Endothelial cell of umbilical vein (primary cell): ENCODE measurements at regions not wholly inside any gene's neighbourhood (a gene's known extent, or its start where the extent isn't known, plus 50 kb on each side); places are given as distances from the start of the nearest gene placed in this dataset.

Experiments
- BruUV-seq: library from RNA; stranded (reverse); fragments of 400-500 nt; replicated peaks from 2 replicates; lab custom pipeline; 2021; lab: Mats Ljungman, UMichigan
- CTCF ChIA-PET: fragments of 300-600, 350-600 bp; sonication (Branson Sonifier 250); formaldehyde crosslinking; loops from one replicate; lab custom pipeline; 2021; ENCODE audit warnings: antibody characterized with exemption, inconsistent platforms; lab: Charles Lee
- POLR2A ChIA-PET: fragments of 300-600, 350-600 bp; sonication (Branson Sonifier 250); formaldehyde crosslinking; loops from one replicate; lab custom pipeline; 2021; ENCODE audit warnings: antibody characterized with exemption, inconsistent platforms; lab: Charles Lee
- DNase-seq: peaks from one replicate; pipeline ENCODE4 v3.0.0-alpha.2; 2011; ENCODE audit warnings: low read depth, low spot score
- FAIRE-seq: peaks from 2 replicates; lab custom pipeline; 2011; peaks lifted over from hg19 to GRCh38; lab: Jason Lieb, UNC
- H2AFZ ChIP-seq: 2 replicates; pipeline ENCODE4 v1.6.0; 2012; ENCODE audit warnings: low read depth, low read length, control low read depth, inconsistent platforms
- H3K27ac ChIP-seq: 2 replicates; pipeline ENCODE4 v1.5.1; 2011; ENCODE audit warnings: low read depth, mild to moderate bottlenecking, control low read depth, low read length, moderate library complexity; ENCODE audit not compliant: insufficient read depth
- H3K27me3 ChIP-seq, 2 experiments: 2 replicates each; pipeline versions ENCODE4 v1.6.0 to v1.6.1; 2011; ENCODE audit warnings: low read length in 2 of 2, mixed read lengths in 1 of 2; ENCODE audit not compliant: control insufficient read depth in 2 of 2, insufficient read depth in 2 of 2
- H3K36me3 ChIP-seq, 2 experiments: 2 replicates in 1 of 2; 3 replicates in 1 of 2; pipeline ENCODE4 v1.5.1; 2011; ENCODE audit warnings: low read length in 2 of 2, mild to moderate bottlenecking in 1 of 2, moderate library complexity in 1 of 2; ENCODE audit not compliant: control insufficient read depth in 2 of 2, insufficient read depth in 2 of 2; ENCODE audit errors: extremely low read depth in 1 of 2
- H3K4me1 ChIP-seq: 3 replicates; pipeline ENCODE4 v1.5.1; 2011; ENCODE audit warnings: mild to moderate bottlenecking, low read length; ENCODE audit not compliant: control insufficient read depth, insufficient read depth; ENCODE audit errors: extremely low read depth
- H3K4me2 ChIP-seq: 2 replicates; pipeline ENCODE4 v1.6.1; 2011; ENCODE audit warnings: low read length, control low read depth, mixed read lengths; ENCODE audit not compliant: insufficient read depth
- H3K4me3 ChIP-seq, 3 experiments: fragments of 200-600 bp in 1 of 3; sonication (generic), shearing (Covaris generic) in 1 of 3; replicated peaks in 1 of 3; 2 replicates each; pipeline ENCODE4 v1.5.1; 2011 to 2016; ENCODE audit warnings: control low read depth in 3 of 3, low read length in 3 of 3, mild to moderate bottlenecking in 2 of 3, inconsistent platforms in 1 of 3, low read depth in 1 of 3, moderate library complexity in 1 of 3; ENCODE audit not compliant: insufficient read depth in 1 of 3
- H3K79me2 ChIP-seq: 2 replicates; pipeline ENCODE4 v1.6.0; 2012; ENCODE audit warnings: low read length, inconsistent platforms; ENCODE audit not compliant: control insufficient read depth, insufficient read depth
- H3K9ac ChIP-seq: replicated peaks from 2 replicates; pipeline ENCODE3; 2011; ENCODE audit warnings: low read length, control low read depth; ENCODE audit not compliant: insufficient read depth; ENCODE audit errors: extremely low read depth
- H3K9me1 ChIP-seq: replicated peaks from 3 replicates; pipeline ENCODE4 v1.6.0; 2011; ENCODE audit warnings: mild to moderate bottlenecking, low read length; ENCODE audit not compliant: control insufficient read depth, insufficient read depth; ENCODE audit errors: extremely low read depth
- H3K9me3 ChIP-seq: replicated peaks from 2 replicates; pipeline ENCODE4 v1.5.1; 2012; ENCODE audit warnings: low read length, inconsistent platforms; ENCODE audit not compliant: control insufficient read depth, insufficient read depth
- H4K20me1 ChIP-seq: replicated peaks from 2 replicates; pipeline ENCODE3; 2011; ENCODE audit warnings: mild to moderate bottlenecking, low read length; ENCODE audit not compliant: control insufficient read depth, insufficient read depth; ENCODE audit errors: extremely low read depth
- CTCF ChIP-seq, 2 donors: IDR thresholded peaks; 1 replicate in 1 of 2; 2 replicates in 1 of 2; pipeline ENCODE4 v1.5.1; 2011; ENCODE audit warnings: low read length in 2 of 2, mild to moderate bottlenecking in 2 of 2, moderate library complexity in 2 of 2, control low read depth in 1 of 2, inconsistent platforms in 1 of 2, low read depth in 1 of 2; ENCODE audit not compliant: insufficient read depth in 1 of 2; ENCODE audit errors: extremely low read depth in 1 of 2
- EZH2 ChIP-seq: IDR thresholded peaks from 2 replicates; pipeline ENCODE4 v1.6.1; 2012; ENCODE audit warnings: borderline replicate concordance, low read depth, mild to moderate bottlenecking, moderate library complexity, low read length, inconsistent platforms; ENCODE audit not compliant: severe bottlenecking
- FOS ChIP-seq: IDR thresholded peaks from 2 replicates; pipeline ENCODE4 v1.6.1; 2011; ENCODE audit warnings: mild to moderate bottlenecking, low read length, moderate library complexity, borderline replicate concordance; ENCODE audit not compliant: insufficient read depth
- GATA2 ChIP-seq: IDR thresholded peaks from 2 replicates; pipeline ENCODE4 v1.7.0; 2011; ENCODE audit warnings: low read depth, mild to moderate bottlenecking, moderate library complexity, mixed read lengths, low read length; ENCODE audit not compliant: insufficient read length, insufficient read depth
- JUN ChIP-seq: IDR thresholded peaks from 2 replicates; pipeline ENCODE4 v1.6.1; 2011; ENCODE audit warnings: borderline replicate concordance, low read depth; ENCODE audit not compliant: insufficient read length, insufficient read depth
- MYC ChIP-seq: IDR thresholded peaks from one replicate; pipeline ENCODE4 v1.6.1; 2011; ENCODE audit warnings: mild to moderate bottlenecking, low read depth, low read length
- POLR2A ChIP-seq: IDR thresholded peaks from 2 replicates; pipeline ENCODE4 v1.6.1; 2012; ENCODE audit warnings: low read depth, mild to moderate bottlenecking, control low read depth, low read length
- POLR2AphosphoS5 ChIP-seq: IDR thresholded peaks from 2 replicates; pipeline ENCODE4 v1.6.1; 2012; ENCODE audit warnings: low read depth, mild to moderate bottlenecking, control low read depth, low read length, moderate library complexity; ENCODE audit not compliant: insufficient read depth
- dilution Hi-C: fragments of 300-500 bp; cut with MboI; formaldehyde crosslinking; loops from one replicate; pipeline ENCODE4 v1.15.0; 2019; ENCODE audit warnings: low sequenced_read_pairs; ENCODE audit not compliant: extremely low pct_ligation_motif_present
- intact Hi-C: fragments of 100-400 bp; cut with micrococcal nuclease; formaldehyde crosslinking; loops from one replicate; pipeline ENCODE4 v1.10.0; 2022
- TF ChIP-seq, protein P1 (sequence below): IDR thresholded peaks from 2 replicates; pipeline ENCODE4 v1.6.1; 2011; ENCODE audit not compliant: insufficient read depth, insufficient read length

GRCh38 chr18:44149706-44150105 lies 531.0 kb upstream of the SETBP1 start:
- dilution Hi-C loops (no loop called here), intact Hi-C loops (no loop called here)
- DNase-seq (peak; percentile 13), FAIRE-seq (no peak)
- Histone ChIP-seq H2AFZ (no peak overlapping the region), H3K36me3 (no peaks in the 10 kb centered on the region), H3K27ac (no peak overlapping the region), H3K27me3 (no peaks in the 10 kb centered on the region), H3K4me3 (no peak overlapping the region), H4K20me1 (no peaks in the 10 kb centered on the region), H3K4me2 (no peak overlapping the region), H3K9me1 (no peaks in the 10 kb centered on the region), H3K79me2 (no peaks in the 10 kb centered on the region), H3K4me1 (no peaks in the 10 kb centered on the region), H3K9ac (no peak overlapping the region), H3K9me3 (no peaks in the 10 kb centered on the region)
- TF ChIP-seq, protein P1, sequence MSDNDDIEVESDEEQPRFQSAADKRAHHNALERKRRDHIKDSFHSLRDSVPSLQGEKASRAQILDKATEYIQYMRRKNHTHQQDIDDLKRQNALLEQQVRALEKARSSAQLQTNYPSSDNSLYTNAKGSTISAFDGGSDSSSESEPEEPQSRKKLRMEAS: no peak
- TF ChIP-seq POLR2AphosphoS5: no peak
- no peak for TF ChIP-seq POLR2A
- no peak for TF ChIP-seq EZH2
- no peak for TF ChIP-seq JUN
- TF ChIP-seq MYC: no peak
- no peak for TF ChIP-seq FOS
- no peak for TF ChIP-seq GATA2
- no peak for TF ChIP-seq CTCF (IDR thresholded peaks at IDR 0.05; ENCODE audit: extremely low read depth in 1 of 2, insufficient read depth in 1 of 2, low read depth in 1 of 2, low read length in 2 of 2)
- CTCF ChIA-PET: no interaction called here
- POLR2A ChIA-PET: no interaction called here
- BruUV-seq: no TSS peak
